Pancreas (tissue), 10 donors: ENCODE measurements at regions not wholly inside any gene's neighbourhood (a gene's known extent, or its start where the extent isn't known, plus 50 kb on each side); places are given as distances from the start of the nearest gene placed in this dataset.

Experiments used
- ATAC-seq, 4 donors: fragments of 200-7000 bp; cut with Tn5 transposase; one replicate each; pipeline versions ENCODE4 v1.8.0 to v1.9.1; 2020; ENCODE audit warnings: mild to moderate bottlenecking in 4 of 4, moderate library complexity in 4 of 4
- DNase-seq, 6 donors: peaks; one replicate each; pipeline ENCODE4 v3.0.0-alpha.2; 2020
- FAIRE-seq: peaks from 2 replicates; lab custom pipeline; 2012; peaks lifted over from hg19 to GRCh38; lab: Jason Lieb, UNC
- H3K27ac ChIP-seq, 4 donors: fragments of 200-600 bp; sonication (generic); 1 replicate in 3 of 4; 2 replicates in 1 of 4; pipeline versions ENCODE4 v1.5.0 to v1.8.0; 2020
- H3K27me3 ChIP-seq, 4 donors: fragments of 200-600 bp; one replicate each; pipeline ENCODE4 v1.8.0; 2021
- H3K36me3 ChIP-seq, 3 donors: fragments of 200-600 bp; sonication (generic) in 1 of 3; one replicate each; pipeline versions ENCODE4 v1.5.0 to v1.8.0; 2020 to 2021
- H3K4me1 ChIP-seq, 3 donors: fragments of 200-600 bp; one replicate each; pipeline ENCODE4 v1.8.0; 2021
- H3K4me3 ChIP-seq, 4 donors: fragments of 200-600 bp; sonication (generic) in 2 of 4; one replicate each; pipeline versions ENCODE4 v1.5.0 to v1.8.0; 2020 to 2021
- H3K9me3 ChIP-seq, 4 donors: fragments of 200-600 bp; one replicate each; pipeline ENCODE4 v1.8.0; 2021
- CTCF ChIP-seq, 4 donors: fragments of 200-600 bp; sonication (generic) in 3 of 4; IDR thresholded peaks; one replicate each; pipeline versions ENCODE4 v1.5.0 to v1.8.0; 2021; ENCODE audit warnings: antibody characterized with exemption in 4 of 4
- WGBS, 2 donors: extraction: QIAGEN DNeasy Blood & Tissue Kit; methylation state at CpG; one replicate each; pipeline ENCODE4 v1.1.7; 2013; 5-methylcytosine and 5-hydroxymethylcytosine counted together
- intact Hi-C, 3 donors: fragments of 100-400 bp; cut with DNase I; formaldehyde crosslinking; loops; one replicate each; pipeline versions ENCODE4 v1.11.1 to v1.14.2; 2022
- donor health status: healthy with polysubstance abuse.
- donor health status: DM: no; HTN: no; CAD: no; lungs with moderate emphysema.
- donor health status: DM: no; HTN: no; CAD: no.
- donor health status: control.
- donor health status: control.
- donor health status: Bipolar disorder and iron deficiency.
- donor health status: DM: yes; HTN: yes; CAD: no.
- donor health status: DM: no; HTN: no; CAD: no.
- donor health status: DM: no; HTN: no; CAD: no.
- donor health status: DM: yes; HTN: yes; CAD: no.

GRCh38 chr4:184879271-184879670, 53.5 kb upstream of the ACSL1 start:
- Histone ChIP-seq H3K4me1 (no peaks in the 10 kb centered on the region), H3K27ac (no peak overlapping the region), H3K27me3 (no peaks in the 10 kb centered on the region), H3K9me3 (no peaks in the 10 kb centered on the region), H3K4me3 (no peak overlapping the region), H3K36me3 (no peaks in the 10 kb centered on the region)
- no peak for TF ChIP-seq CTCF (IDR thresholded peaks at IDR 0.05)
- FAIRE-seq, result no peak
- DNase-seq, result no peak
- 88 to 89% methylated on average over 3 of the region's 3 CpGs for WGBS, 2 donors
- ATAC-seq, result no peak
- intact Hi-C loops, result no loop called here

GRCh38 chr4:184882276-184882675, 56.5 kb upstream of the ACSL1 start:
- intact Hi-C loops, result no loop called here
- Histone ChIP-seq H3K9me3 (no peaks in the 10 kb centered on the region), H3K4me3 (no peak overlapping the region), H3K4me1 (no peaks in the 10 kb centered on the region), H3K36me3 (no peaks in the 10 kb centered on the region), H3K27ac (no peak overlapping the region), H3K27me3 (no peaks in the 10 kb centered on the region)
- FAIRE-seq, result no peak
- no peak for ATAC-seq
- WGBS, 2 donors, result 84 to 89% methylated on average over 10 of the region's 10 CpGs
- no peak for TF ChIP-seq CTCF (IDR thresholded peaks at IDR 0.05)
- DNase-seq, result no peak

- DNase-seq (no peak), FAIRE-seq (no peak), ATAC-seq (peak in 1 of 4 donors; percentile 14)
- no peak overlapping the region for H3K27ac ChIP-seq
- H3K36me3 ChIP-seq, result no peaks in the 10 kb centered on the region
- intact Hi-C loops, result no loop called here
- H3K27me3 ChIP-seq, result no peaks in the 10 kb centered on the region
- WGBS, 2 donors, result 82 to 93% methylated on average over 6 of the region's 6 CpGs
- no peak for TF ChIP-seq CTCF (IDR thresholded peaks at IDR 0.05)
- H3K4me3 ChIP-seq, result no peak overlapping the region
- H3K4me1 ChIP-seq, result no peaks in the 10 kb centered on the region
- H3K9me3 ChIP-seq, result no peaks in the 10 kb centered on the region
Observed at GRCh38 chr4:184883024-184883423, 57.3 kb upstream of the ACSL1 start.

GRCh38 chr4:184884883-184885282, 59.1 kb upstream of the ACSL1 start:
- H3K27me3 ChIP-seq, result no peaks in the 10 kb centered on the region
- 51 to 52% methylated on average over 5 of the region's 5 CpGs for WGBS, 2 donors
- H3K27ac ChIP-seq, result no peak overlapping the region
- no peak overlapping the region for H3K4me3 ChIP-seq
- no peak for TF ChIP-seq CTCF (IDR thresholded peaks at IDR 0.05)
- no peaks in the 10 kb centered on the region for H3K4me1 ChIP-seq
- H3K9me3 ChIP-seq, result no peaks in the 10 kb centered on the region
- intact Hi-C loops, result no loop called here
- FAIRE-seq, result no peak
- no peak for DNase-seq
- H3K36me3 ChIP-seq, result no peaks in the 10 kb centered on the region
- no peak for ATAC-seq

- Histone ChIP-seq H3K4me1 (no peaks in the 10 kb centered on the region), H3K36me3 (no peaks in the 10 kb centered on the region), H3K9me3 (no peaks in the 10 kb centered on the region), H3K27ac (no peak overlapping the region), H3K4me3 (no peak overlapping the region), H3K27me3 (no peaks in the 10 kb centered on the region)
- TF ChIP-seq CTCF (IDR thresholded peaks at IDR 0.05), result no peak
- FAIRE-seq (no peak), DNase-seq (no peak), ATAC-seq (no peak)
- intact Hi-C loops, result no loop called here
- 93 to 97% methylated on average over 4 of the region's 4 CpGs for WGBS, 2 donors
Observed at GRCh38 chr4:184885602-184886001, 59.8 kb upstream of the ACSL1 start.
